ENCODE measurements at regions not wholly inside any gene's neighbourhood (a gene's known extent, or its start where the extent isn't known, plus 50 kb on each side); places are given as distances from the start of the nearest gene placed in this dataset.

GRCh38 chr2:223470602-223471001, 131.6 kb downstream of the SCG2 start:
- TF ChIP-seq CTCF (IDR thresholded peaks at IDR 0.05) (no peak), POLR2A (IDR thresholded peaks at IDR 0.05) (no peak)
